Astrocyte (in vitro differentiated cells and primary cell): ENCODE measurements at regions not wholly inside any gene's neighbourhood (a gene's known extent, or its start where the extent isn't known, plus 50 kb on each side); places are given as distances from the start of the nearest gene placed in this dataset.

Source experiments
- CTCF ChIP-seq: IDR thresholded peaks from 2 replicates; pipeline ENCODE4 v1.5.1; 2011; ENCODE audit warnings: low read depth, mild to moderate bottlenecking, inconsistent platforms, low read length, moderate library complexity; ENCODE audit not compliant: insufficient read depth
- EZH2 ChIP-seq: IDR thresholded peaks from 2 replicates; pipeline ENCODE4 v1.6.1; 2012; ENCODE audit warnings: mild to moderate bottlenecking, low read length, inconsistent platforms; ENCODE audit not compliant: insufficient read depth

DNA sequence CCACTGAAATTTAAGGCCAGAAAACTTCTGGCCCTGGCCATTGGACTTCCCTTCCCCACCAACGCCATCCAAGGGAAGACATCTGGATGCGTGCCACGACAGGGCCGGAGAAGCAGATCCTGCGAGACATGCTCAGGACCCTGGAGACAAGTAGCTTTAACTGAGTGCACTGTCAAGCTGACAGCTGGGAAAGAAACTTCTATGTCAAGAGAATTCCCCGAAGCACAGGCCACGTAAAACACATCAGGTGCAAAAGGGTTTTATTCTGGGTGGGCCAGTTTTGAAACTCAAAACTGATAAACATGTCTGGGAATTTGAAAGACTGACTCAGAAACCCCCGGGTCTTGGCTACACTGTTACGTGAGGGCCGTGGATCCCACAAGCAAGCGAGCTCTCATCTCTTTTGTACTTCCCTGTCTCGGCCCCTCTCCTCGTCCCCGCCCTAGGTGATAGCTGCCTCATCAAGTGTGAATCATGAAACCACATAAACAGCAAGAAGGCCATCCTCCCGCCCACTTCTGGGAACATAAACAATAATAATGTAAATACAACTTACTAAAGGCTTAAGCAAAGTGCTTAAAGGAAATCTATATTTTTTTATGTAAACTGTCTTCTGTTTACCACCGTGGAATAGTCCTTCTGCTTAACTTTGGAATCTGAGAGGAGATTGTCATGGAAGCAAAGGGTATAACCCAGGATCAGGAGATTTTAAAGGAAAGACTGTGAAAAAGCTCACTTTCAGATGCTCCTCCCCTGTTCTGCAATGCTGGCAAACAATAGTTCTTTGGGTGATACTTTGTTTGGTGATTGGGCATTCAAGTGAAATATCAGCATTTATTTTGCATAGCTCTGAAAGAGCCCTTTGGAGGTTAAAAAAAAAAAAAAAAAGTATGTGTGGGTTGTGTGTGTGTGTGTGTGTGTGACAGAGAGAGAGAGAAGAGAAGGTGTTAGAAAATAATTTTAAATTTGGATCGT is 406.0 kb upstream of the MAF start:
- no peak for TF ChIP-seq CTCF
- TF ChIP-seq EZH2, result no peak
